Lower lobe of right lung (tissue), 2 donors: ENCODE measurements at regions not wholly inside any gene's neighbourhood (a gene's known extent, or its start where the extent isn't known, plus 50 kb on each side); places are given as distances from the start of the nearest gene placed in this dataset.

Experiments used
- ATAC-seq, 2 donors: fragments of 200-7000 bp; cut with Tn5 transposase; one replicate each; pipeline ENCODE4 v1.9.1; 2020 to 2022; ENCODE audit warnings: mild to moderate bottlenecking in 2 of 2, moderate library complexity in 2 of 2
- DNase-seq: peaks from one replicate; pipeline ENCODE4 v3.0.0-alpha.2; 2020
- H3K27ac ChIP-seq: fragments of 200-600 bp; one replicate; pipeline ENCODE4 v1.8.0; 2022
- H3K27me3 ChIP-seq: fragments of 200-600 bp; one replicate; pipeline ENCODE4 v1.8.0; 2022; ENCODE audit warnings: low read depth
- H3K36me3 ChIP-seq: fragments of 200-600 bp; one replicate; pipeline ENCODE4 v1.8.0; 2022; ENCODE audit warnings: mild to moderate bottlenecking
- H3K4me1 ChIP-seq: fragments of 200-600 bp; one replicate; pipeline ENCODE4 v1.8.0; 2022
- H3K4me3 ChIP-seq: fragments of 200-600 bp; one replicate; pipeline ENCODE4 v1.8.0; 2022; ENCODE audit warnings: mild to moderate bottlenecking
- H3K9me3 ChIP-seq: fragments of 200-600 bp; one replicate; pipeline ENCODE4 v1.8.0; 2022
- intact Hi-C: fragments of 100-400 bp; cut with DNase I; formaldehyde crosslinking; loops from one replicate; pipeline ENCODE4 v1.11.0; 2022
- TF ChIP-seq, protein P1 (sequence below): fragments of 200-600 bp; IDR thresholded peaks from one replicate; pipeline ENCODE4 v1.8.0; 2022; ENCODE audit warnings: antibody characterized with exemption, mild to moderate bottlenecking
- donor health status: DM: no; HTN: yes; CAD: no; lungs with severe emphysema.

GRCh38 chr1:94309216-94309615, 71.8 kb upstream of the ARHGAP29 start:
- H3K9me3 ChIP-seq, result no peaks in the 10 kb centered on the region
- H3K27me3 ChIP-seq, result no peaks in the 10 kb centered on the region
- no peak overlapping the region for H3K4me3 ChIP-seq
- DNase-seq, result no peak
- H3K4me1 ChIP-seq, result no peaks in the 10 kb centered on the region
- no peaks in the 10 kb centered on the region for H3K36me3 ChIP-seq
- ATAC-seq, result no peak
- no peak overlapping the region for H3K27ac ChIP-seq
- TF ChIP-seq, protein P1, sequence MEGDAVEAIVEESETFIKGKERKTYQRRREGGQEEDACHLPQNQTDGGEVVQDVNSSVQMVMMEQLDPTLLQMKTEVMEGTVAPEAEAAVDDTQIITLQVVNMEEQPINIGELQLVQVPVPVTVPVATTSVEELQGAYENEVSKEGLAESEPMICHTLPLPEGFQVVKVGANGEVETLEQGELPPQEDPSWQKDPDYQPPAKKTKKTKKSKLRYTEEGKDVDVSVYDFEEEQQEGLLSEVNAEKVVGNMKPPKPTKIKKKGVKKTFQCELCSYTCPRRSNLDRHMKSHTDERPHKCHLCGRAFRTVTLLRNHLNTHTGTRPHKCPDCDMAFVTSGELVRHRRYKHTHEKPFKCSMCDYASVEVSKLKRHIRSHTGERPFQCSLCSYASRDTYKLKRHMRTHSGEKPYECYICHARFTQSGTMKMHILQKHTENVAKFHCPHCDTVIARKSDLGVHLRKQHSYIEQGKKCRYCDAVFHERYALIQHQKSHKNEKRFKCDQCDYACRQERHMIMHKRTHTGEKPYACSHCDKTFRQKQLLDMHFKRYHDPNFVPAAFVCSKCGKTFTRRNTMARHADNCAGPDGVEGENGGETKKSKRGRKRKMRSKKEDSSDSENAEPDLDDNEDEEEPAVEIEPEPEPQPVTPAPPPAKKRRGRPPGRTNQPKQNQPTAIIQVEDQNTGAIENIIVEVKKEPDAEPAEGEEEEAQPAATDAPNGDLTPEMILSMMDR, result no peak
- intact Hi-C loops, result no loop called here

DNA sequence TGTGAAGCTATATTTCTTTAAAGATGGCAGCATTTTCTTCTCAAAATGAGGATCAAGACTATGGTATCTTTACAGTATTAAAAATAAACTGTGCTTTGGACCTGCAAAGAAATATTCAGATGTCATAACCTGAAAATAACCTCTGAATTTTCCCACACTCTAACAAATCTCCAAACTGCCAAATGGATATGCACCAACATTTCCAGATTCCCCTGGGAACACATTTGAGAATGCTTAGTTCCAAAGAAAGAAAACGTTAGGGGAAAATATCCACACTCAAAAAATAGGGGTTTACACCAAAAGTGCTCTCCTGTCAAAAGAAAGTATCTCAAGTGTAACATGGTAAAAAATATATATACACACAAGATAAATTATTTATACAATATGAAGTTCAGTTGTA, 69.1 kb upstream of the ARHGAP29 start:
- intact Hi-C loops, result no loop called here
- Histone ChIP-seq H3K27ac (no peak overlapping the region), H3K27me3 (no peaks in the 10 kb centered on the region), H3K4me1 (peaks cover 16% of the 10 kb centered on the region), H3K36me3 (no peaks in the 10 kb centered on the region), H3K4me3 (no peak overlapping the region), H3K9me3 (no peaks in the 10 kb centered on the region)
- DNase-seq, result no peak
- no peak for ATAC-seq
- TF ChIP-seq, protein P1, result no peak

DNA sequence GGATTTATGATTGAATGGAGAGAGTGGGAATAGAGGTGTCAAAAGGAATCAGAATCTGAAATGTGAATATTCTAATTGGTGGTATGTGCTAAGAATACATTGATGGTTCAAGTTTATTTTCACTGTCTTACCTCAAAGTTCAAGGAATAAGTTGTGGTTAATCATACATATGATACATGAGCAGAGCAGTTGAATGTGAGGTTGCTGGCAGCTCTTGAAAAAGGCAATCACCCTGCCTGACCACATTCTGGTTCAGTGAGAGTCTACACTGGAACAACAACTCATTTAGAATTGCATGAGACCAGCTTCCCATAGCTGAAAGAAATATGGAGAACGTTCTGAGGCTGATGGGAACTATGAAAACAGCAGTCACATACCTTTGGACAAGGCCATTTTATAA, 68.3 kb upstream of the ARHGAP29 start:
- Histone ChIP-seq H3K27ac (no peak overlapping the region), H3K9me3 (no peaks in the 10 kb centered on the region), H3K4me1 (peaks cover 24% of the 10 kb centered on the region), H3K4me3 (no peak overlapping the region), H3K27me3 (no peaks in the 10 kb centered on the region), H3K36me3 (no peaks in the 10 kb centered on the region)
- ATAC-seq, result no peak
- intact Hi-C loops, result no loop called here
- TF ChIP-seq, protein P1, result no peak
- no peak for DNase-seq

- DNase-seq, result no peak
- Histone ChIP-seq H3K4me1 (peaks cover 36% of the 10 kb centered on the region), H3K4me3 (no peak overlapping the region), H3K27ac (no peak overlapping the region), H3K27me3 (no peaks in the 10 kb centered on the region), H3K36me3 (no peaks in the 10 kb centered on the region), H3K9me3 (no peaks in the 10 kb centered on the region)
- intact Hi-C loops, result no loop called here
- TF ChIP-seq, protein P1, result no peak
- ATAC-seq, result no peak
Observed at GRCh38 chr1:94304553-94304952, 67.2 kb upstream of the ARHGAP29 start.

DNA sequence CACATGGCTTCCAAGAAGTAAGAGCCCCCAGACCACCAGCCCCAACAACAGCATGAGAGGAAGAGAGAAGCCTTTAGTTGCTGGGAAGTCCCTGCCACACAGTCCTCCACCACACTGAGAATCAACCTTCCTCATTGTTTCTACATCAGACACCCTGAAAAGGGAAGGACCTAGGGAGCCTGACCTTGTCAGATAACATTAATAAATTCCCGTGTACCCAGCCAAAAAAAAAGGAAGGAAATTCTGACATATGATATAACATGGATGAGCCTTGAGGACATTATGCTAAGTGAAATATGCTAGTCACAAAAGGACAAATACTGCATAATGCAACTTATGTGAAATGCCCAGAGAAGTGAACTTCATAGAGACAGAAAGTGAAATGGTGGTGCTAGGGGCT, 65.6 kb upstream of the ARHGAP29 start:
- H3K36me3 ChIP-seq, result no peaks in the 10 kb centered on the region
- no peaks in the 10 kb centered on the region for H3K27me3 ChIP-seq
- no peaks in the 10 kb centered on the region for H3K9me3 ChIP-seq
- ATAC-seq (peak in 1 of 2 donors; percentile 51), DNase-seq (no peak)
- intact Hi-C loops, result no loop called here
- H3K4me3 ChIP-seq, result no peak overlapping the region
- peaks cover 51% of the 10 kb centered on the region for H3K4me1 ChIP-seq
- peak overlapping the region; percentile 12 for H3K27ac ChIP-seq
- TF ChIP-seq, protein P1, result no peak

DNA sequence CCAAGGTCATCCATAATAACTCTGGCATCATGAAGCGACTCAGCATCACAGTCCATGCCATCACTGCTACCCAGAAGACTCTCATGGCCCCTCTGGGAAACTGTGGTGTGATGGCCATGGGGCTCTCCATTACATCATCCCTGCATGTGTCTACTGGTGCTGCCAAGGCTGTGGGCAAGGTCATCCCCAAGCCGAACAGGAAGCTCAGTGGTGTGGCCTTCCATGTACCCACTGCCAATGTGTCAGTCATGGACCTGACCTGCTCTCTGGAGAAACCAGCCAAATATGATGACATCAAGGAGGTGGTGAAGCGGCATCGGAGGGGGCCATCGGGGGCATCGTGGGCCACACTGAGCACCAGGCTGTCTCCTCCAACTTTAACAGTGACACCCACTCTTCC, 65.1 kb upstream of the ARHGAP29 start:
- Histone ChIP-seq H3K4me1 (peaks cover 54% of the 10 kb centered on the region), H3K27me3 (no peaks in the 10 kb centered on the region), H3K9me3 (no peaks in the 10 kb centered on the region), H3K4me3 (no peak overlapping the region), H3K27ac (peak overlapping the region; percentile 12), H3K36me3 (no peaks in the 10 kb centered on the region)
- TF ChIP-seq, protein P1, result no peak
- intact Hi-C loops, result no loop called here
- DNase-seq (no peak), ATAC-seq (no peak)
